HG02970 (cell line): ENCODE measurements at regions not wholly inside any gene's neighbourhood (a gene's known extent, or its start where the extent isn't known, plus 50 kb on each side); places are given as distances from the start of the nearest gene placed in this dataset.

Source experiments
- ATAC-seq: cut with Tn5 transposase; IDR thresholded peaks from one replicate; pipeline ENCODE4 v1.9.1; 2021; ENCODE audit warnings: mild to moderate bottlenecking, moderate library complexity, moderate number of reproducible peaks; ENCODE audit not compliant: unreplicated experiment, low FRiP score

GRCh38 chr10:36188461-36188860 lies 546.4 kb upstream of the FZD8 start:
- no peak for ATAC-seq

- no peak for ATAC-seq
These were observed 546.0 kb upstream of the FZD8 start for GRCh38 chr10:36188080-36188453.

DNA sequence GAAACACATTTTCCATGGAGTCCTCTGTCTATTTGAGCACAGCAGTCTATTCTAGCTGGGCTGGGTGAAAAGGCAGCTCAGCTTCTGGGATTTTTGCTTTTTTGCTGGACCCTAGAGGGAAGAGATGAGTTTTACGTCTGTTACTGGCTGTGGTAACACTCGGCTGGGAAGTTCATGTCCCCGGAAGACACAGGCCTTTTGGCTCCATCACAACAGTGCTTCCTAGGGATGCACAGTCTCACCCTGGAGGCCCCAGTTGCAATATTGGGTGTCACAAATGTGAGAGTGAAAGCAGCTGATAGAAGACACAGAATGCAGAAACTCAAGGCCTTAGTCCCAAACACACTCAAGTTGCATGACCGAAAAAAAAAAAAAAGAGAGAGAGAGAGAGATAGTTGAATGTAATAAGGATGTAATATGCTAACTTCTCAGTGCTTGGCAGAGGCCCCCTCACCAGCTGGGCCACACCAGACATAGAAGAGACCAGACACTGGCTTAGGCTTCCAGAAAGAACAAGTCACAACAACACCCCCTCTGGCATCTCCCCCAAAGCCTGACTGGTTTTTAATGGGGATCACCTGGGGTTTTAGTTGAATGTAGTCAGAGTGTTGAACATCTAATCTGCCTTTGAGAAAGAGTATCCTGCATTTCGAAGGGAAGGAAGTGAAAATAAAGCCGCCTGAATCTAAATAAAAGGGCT lies 545.4 kb upstream of the FZD8 start:
- ATAC-seq = no peak

GRCh38 chr10:36185097-36185496 lies 543.0 kb upstream of the FZD8 start:
- no peak for ATAC-seq

- ATAC-seq = no peak
These were observed 541.6 kb upstream of the FZD8 start for GRCh38 chr10:36183726-36184125.

- ATAC-seq = no peak
These were observed 541.0 kb upstream of the FZD8 start for GRCh38 chr10:36183056-36183455.

DNA sequence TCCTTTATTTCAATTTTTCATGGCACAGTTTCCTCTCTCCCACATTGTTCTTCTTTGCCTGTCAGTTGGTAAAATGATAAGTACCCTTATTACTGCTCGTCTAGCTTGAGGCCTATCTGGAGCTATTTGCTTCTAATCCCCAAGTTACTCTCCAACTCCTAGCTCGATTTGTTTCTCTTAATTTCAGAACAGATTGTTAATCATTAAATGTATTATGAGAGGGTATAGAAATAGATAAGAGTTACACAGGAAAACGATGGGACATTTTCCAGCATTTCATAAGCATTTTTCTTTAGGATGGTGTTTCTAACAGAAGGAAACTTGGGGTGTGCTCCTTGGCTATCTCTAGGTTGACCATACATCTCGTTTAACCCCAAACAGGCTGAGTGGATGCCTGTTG lies 540.5 kb upstream of the FZD8 start:
- no peak for ATAC-seq

DNA sequence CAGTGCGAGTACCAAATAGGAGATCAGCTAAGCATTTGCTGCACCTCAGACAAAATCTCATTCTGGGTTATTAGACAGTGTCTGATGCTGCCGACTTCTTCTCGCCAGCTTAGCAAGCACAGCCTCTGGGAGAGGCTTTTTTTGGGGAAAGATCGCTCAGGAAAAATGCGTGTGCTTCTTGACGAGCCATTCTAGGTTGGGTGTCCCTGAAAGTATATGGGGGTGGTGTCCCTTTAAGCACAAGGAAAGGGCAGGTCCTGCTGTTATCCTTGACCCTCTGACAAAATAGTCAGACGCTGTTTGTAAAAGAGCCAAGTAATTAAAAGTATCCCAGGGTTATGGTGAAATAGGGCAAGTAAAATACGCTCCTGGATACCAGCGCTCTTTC lies 540.1 kb upstream of the FZD8 start:
- no peak for ATAC-seq

DNA sequence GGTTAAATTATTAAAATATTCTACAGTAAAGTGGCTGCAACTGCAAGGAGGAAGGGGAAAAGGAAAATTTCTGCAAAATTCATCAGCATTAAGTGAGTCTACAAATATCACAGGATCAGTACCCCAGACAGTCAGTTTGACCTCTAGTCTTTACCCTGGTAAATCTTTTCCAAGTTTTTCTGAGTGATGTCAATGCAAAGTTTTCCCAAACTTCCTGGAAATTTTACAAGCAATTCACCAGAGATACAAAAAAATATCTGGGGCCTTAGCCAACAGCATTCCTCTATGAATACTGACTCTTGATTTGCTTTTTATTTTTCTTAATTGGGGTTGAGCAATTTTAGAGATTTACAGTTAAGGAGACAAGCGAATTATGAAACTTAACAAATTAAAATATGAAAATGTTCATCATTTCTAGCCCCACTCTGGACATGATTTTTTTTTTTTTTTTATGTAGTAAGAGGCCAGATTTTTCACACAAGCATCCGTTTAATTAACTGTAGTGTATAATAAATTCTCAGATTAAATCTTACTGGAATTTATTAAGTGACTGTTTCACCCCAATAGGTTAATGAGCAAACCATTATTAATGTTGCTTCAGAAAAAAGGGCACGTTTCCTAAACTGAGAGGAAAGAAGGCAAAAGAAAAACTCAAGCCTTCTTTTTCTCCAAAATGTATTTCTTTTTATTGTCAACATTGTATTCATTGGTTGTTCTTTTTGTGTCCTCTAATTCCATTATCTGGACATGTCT lies 539.5 kb upstream of the FZD8 start:
- ATAC-seq = no peak

DNA sequence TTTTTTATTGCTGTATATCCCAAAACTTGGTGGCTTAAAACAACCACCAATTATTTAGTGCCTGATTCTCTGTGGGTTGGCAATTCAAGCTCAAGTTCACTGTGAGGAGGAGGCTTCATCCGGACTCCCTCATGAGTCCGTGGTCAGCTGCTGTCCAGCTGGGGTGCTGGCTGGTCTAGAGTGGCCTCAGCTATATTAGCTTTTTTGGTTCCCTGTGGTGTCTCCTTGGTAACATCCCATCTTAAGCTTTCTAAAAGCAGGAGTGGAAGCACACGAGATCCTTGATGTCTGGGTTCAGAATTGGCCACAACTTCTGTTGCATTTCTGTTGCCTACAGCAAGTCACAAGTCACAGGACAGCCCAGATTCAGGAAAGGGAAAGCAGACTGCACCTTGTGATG lies 536.5 kb upstream of the FZD8 start:
- no peak for ATAC-seq

GRCh38 chr10:36177071-36177470 lies 535.0 kb upstream of the FZD8 start:
- ATAC-seq = no peak

GRCh38 chr10:36175954-36176353 lies 533.9 kb upstream of the FZD8 start:
- ATAC-seq = no peak

DNA sequence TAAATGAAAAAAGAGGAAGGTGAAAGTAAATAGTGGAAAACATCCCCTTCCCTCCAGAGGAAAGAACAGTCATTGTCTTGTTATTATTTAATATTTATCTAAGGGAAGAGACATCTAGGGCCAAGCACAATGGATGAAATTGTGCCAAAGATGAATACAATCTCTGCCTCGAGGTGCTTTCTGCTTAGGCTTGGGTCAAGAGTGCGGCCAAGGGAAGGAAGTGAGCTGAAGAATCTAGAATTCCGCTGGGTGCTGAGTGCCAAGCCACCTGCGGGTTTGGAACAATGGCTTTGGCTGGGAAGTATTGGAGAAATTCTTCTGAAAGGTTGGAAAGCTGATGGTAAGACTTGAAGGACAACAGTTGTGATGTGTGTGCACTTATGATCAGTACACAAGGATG lies 531.3 kb upstream of the FZD8 start:
- ATAC-seq = no peak

GRCh38 chr10:36171953-36172940 lies 530.2 kb upstream of the FZD8 start:
- ATAC-seq = no peak

DNA sequence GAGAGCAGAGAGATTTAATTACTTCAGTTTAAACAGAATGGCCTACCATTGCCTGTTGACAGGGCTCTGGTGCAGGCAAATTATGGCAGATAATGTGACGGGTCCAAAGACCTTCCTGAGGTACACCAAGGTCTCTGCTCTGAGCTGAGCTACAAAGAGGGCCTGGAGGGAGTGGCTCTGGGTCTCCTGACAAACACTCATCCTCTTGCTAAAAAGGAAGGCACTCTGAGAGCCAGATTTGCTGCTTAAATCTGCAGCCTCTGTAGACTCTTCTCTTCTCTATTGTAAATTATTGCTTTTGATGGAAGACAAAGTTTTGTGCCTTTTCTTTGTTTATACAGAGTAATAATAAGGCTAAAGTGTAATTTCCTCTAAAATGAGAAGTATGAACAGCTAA lies 529.5 kb upstream of the FZD8 start:
- no peak for ATAC-seq

DNA sequence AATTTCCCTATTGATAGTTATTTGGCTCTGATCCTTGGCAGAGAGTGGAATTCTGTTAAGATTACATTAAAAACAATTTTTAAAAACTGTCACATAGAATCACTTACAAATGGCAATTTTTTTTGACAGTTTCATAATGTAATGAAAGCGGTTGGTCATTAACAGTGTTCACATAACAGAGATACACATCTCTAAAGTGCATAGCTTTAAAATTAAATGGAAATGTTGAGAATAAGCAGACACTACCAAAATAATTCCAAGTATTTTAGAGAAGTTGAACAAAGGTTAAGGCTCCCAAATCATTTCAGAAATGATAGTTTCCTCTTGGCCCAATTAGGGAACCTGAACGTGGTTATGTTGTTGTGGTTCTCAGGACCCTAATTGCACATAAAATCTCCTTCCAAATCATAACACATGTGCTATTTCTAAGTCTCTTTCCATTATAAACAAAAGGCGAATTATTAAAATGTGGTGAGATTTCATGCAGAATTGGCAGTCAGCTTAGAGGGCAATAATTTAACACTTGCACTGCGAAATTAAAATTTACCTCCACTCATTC lies 528.9 kb upstream of the FZD8 start:
- ATAC-seq = no peak

- no peak for ATAC-seq
These were observed 528.1 kb upstream of the FZD8 start for GRCh38 chr10:36170142-36170719.

DNA sequence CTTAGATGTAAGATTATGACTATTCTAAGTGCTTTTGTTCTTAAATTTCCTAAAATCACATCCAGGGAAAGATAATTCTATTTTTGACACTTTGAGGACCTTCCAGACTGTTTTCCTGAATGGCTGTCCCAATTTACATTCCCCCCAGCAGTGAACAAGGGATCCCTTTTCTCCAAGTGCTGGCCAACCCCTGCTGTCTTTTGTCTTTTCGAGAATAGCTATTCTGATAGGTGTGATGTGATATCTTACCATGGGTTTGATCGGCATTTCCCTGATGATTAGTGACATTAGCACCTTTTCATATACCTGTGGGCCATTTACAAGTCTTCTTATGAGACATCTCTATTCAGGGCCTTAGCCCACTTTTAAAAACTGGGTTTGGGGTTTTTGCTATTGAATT lies 526.7 kb upstream of the FZD8 start:
- no peak for ATAC-seq

DNA sequence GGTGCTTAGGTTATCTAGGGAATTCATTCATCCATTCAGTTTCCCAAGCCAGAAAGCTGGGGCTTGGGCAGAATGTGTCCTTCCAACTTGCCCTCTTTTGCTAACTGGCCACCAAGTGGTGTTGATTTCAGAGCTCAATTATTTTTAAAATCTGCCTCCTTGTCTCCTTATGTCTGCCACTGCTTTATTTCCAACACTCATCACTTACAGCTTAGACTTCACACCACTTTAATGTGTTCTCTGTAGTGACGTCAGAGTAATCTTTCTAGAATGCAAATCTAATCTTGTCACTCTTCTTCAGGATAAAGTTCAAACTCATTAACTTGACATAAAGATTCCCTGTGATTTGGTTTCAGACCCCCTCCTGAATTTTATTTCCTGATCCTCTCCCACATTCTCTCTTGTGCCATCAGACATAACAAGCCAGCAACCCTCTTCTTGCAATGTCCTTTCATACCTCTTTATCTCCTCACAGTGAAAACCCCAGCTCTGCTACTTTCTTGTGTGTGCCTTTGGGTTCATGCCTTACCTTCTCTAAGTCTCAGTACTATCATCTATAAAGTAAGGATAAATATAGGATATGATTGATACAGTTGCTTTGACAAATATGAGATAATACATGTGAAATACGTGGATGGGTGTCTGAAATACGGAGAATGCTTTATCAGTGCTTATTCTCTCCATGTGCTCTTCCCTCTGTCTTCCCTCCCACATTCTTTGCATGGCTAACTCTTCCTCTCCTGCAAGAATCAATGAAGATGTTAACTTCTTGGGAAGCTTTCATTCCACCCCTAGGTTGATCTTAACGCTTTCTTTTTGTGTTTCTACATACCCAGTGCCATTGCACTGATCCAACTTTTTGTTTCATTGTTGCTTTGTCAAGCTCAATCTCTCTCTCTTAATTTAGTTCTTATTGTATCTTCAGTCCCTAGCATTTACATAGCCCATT lies 522.7 kb upstream of the FZD8 start:
- ATAC-seq = no peak
